Neural progenitor cell (in vitro differentiated cells): ENCODE measurements at regions not wholly inside any gene's neighbourhood (a gene's known extent, or its start where the extent isn't known, plus 50 kb on each side); places are given as distances from the start of the nearest gene placed in this dataset.

Experiments
- CTCF ChIP-seq: fragments of 200-600 bp; sonication (generic); IDR thresholded peaks from 2 replicates; pipeline ENCODE4 v1.5.1; 2017; ENCODE audit warnings: antibody characterized with exemption, mild to moderate bottlenecking
- EZH2 ChIP-seq: fragments of 200-600 bp; sonication (generic); IDR thresholded peaks from 2 replicates; pipeline ENCODE4 v1.6.1; 2017; ENCODE audit warnings: antibody characterized with exemption, mild to moderate bottlenecking, moderate library complexity
- EZH2phosphoT487 ChIP-seq: fragments of 200-600 bp; sonication (generic); IDR thresholded peaks from 2 replicates; pipeline ENCODE4 v1.6.1; 2017; ENCODE audit warnings: antibody characterized with exemption

- TF ChIP-seq EZH2phosphoT487 (no peak), EZH2 (no peak), CTCF (no peak)
Measured at GRCh38 chr12:29882846-29883245, 99.1 kb upstream of the TMTC1 start.
